Lower leg skin (tissue), 3 donors: ENCODE measurements at regions not wholly inside any gene's neighbourhood (a gene's known extent, or its start where the extent isn't known, plus 50 kb on each side); places are given as distances from the start of the nearest gene placed in this dataset.
"Not testable (repeated sequence)": the region's sequence is repeated elsewhere in the genome, so short reads cannot be mapped to it uniquely, and the experiment has no call there.

Experiments
- DNase-seq, 2 donors: peaks; one replicate each; pipeline ENCODE4 v3.0.0-alpha.2; 2019; ENCODE audit warnings: low spot score in 2 of 2
- H3K4me3 ChIP-seq: fragments of 200-600 bp; sonication (generic); 2 replicates; pipeline ENCODE4 v1.5.1; 2017; ENCODE audit warnings: mild to moderate bottlenecking, low read depth; ENCODE audit not compliant: poor library complexity, severe bottlenecking
- WGBS, 2 donors: methylation state at CpG; one replicate each; pipeline ENCODE4 v1.1.5; 2018; 5-methylcytosine and 5-hydroxymethylcytosine counted together
- intact Hi-C: fragments of 100-400 bp; cut with DNase I; formaldehyde crosslinking; loops from one replicate; pipeline ENCODE4 v1.15.0; 2023; ENCODE audit warnings: low total_unique reads

GRCh38 chr22:11561744-11562143 lies 3966.2 kb upstream of the OR11H1 start:
- peak in 1 of 2 donors; percentile 85 for DNase-seq
- H3K4me3 ChIP-seq, intact Hi-C loops: not testable (repeated sequence)
- 64 to 74% methylated on average over 17 of the region's 17 CpGs for WGBS, 2 donors

- WGBS, 2 donors = 72 to 77% methylated on average over 11 of the region's 11 CpGs
- H3K4me3 ChIP-seq = not testable (repeated sequence)
Observed at GRCh38 chr22:11568837-11569563, 3959.0 kb upstream of the OR11H1 start.

GRCh38 chr22:11569564-11569940 lies 3958.4 kb upstream of the OR11H1 start:
- DNase-seq = peak in 1 of 2 donors; percentile 83
- H3K4me3 ChIP-seq, intact Hi-C loops: not testable (repeated sequence)
- WGBS, 2 donors = 66 to 67% methylated on average over 5 of the region's 5 CpGs

More at GRCh38 chr22:11568837-11569563, 3959.0 kb upstream of the OR11H1 start:
- peak in 1 of 2 donors; percentile 83 for DNase-seq
- intact Hi-C loops = not testable (repeated sequence)

- H3K4me3 ChIP-seq, intact Hi-C loops: not testable (repeated sequence)
- peak in 1 of 2 donors; percentile 81 for DNase-seq
- 60 to 81% methylated on average over 6 of the region's 6 CpGs for WGBS, 2 donors
Observed at GRCh38 chr22:11573154-11573553, 3954.8 kb upstream of the OR11H1 start.

GRCh38 chr22:11574231-11574630 lies 3953.8 kb upstream of the OR11H1 start:
- H3K4me3 ChIP-seq, intact Hi-C loops: not testable (repeated sequence)
- 75 to 78% methylated on average over 14 of the region's 14 CpGs for WGBS, 2 donors
- DNase-seq = peak in 1 of 2 donors; percentile 83

- intact Hi-C loops, H3K4me3 ChIP-seq: not testable (repeated sequence)
- DNase-seq = peak in 1 of 2 donors; percentile 84
- 47 to 55% methylated on average over 4 of the region's 4 CpGs for WGBS, 2 donors
Observed at GRCh38 chr22:11574659-11575058, 3953.3 kb upstream of the OR11H1 start.

- 67 to 71% methylated on average over 9 of the region's 9 CpGs for WGBS, 2 donors
- intact Hi-C loops, H3K4me3 ChIP-seq: not testable (repeated sequence)
- DNase-seq = peak in 1 of 2 donors; percentile 71
Observed at GRCh38 chr22:11576740-11577139, 3951.3 kb upstream of the OR11H1 start.

- WGBS, 2 donors = 56 to 61% methylated on average over 8 of the region's 8 CpGs
- peak in 1 of 2 donors; percentile 80 for DNase-seq
- H3K4me3 ChIP-seq, intact Hi-C loops: not testable (repeated sequence)
Observed at GRCh38 chr22:11578115-11578514, 3949.9 kb upstream of the OR11H1 start.

- DNase-seq = peak in 1 of 2 donors; percentile 76
- intact Hi-C loops, H3K4me3 ChIP-seq: not testable (repeated sequence)
- 41 to 42% methylated on average over 3 of the region's 3 CpGs for WGBS, 2 donors
Observed at GRCh38 chr22:11578551-11578950, 3949.4 kb upstream of the OR11H1 start.

- intact Hi-C loops, DNase-seq, H3K4me3 ChIP-seq: not testable (repeated sequence)
- WGBS, 2 donors = 39 to 51% methylated on average over 4 of the region's 4 CpGs
Observed at GRCh38 chr22:11582048-11582447, 3945.9 kb upstream of the OR11H1 start.

GRCh38 chr22:11584231-11584630 lies 3943.8 kb upstream of the OR11H1 start:
- 24 to 38% methylated on average over 4 of the region's 4 CpGs for WGBS, 2 donors
- H3K4me3 ChIP-seq, intact Hi-C loops: not testable (repeated sequence)
- peak in 1 of 2 donors; percentile 82 for DNase-seq

GRCh38 chr22:11594552-11594951 lies 3933.4 kb upstream of the OR11H1 start:
- H3K4me3 ChIP-seq, intact Hi-C loops: not testable (repeated sequence)
- WGBS, 2 donors = 59 to 74% methylated on average over 4 of the region's 4 CpGs
- peak in 1 of 2 donors; percentile 70 for DNase-seq

- H3K4me3 ChIP-seq, intact Hi-C loops: not testable (repeated sequence)
- 82 to 85% methylated on average over 33 of the region's 33 CpGs for WGBS, 2 donors
- peak in 1 of 2 donors; percentile 86 for DNase-seq
Observed at GRCh38 chr22:11597666-11598358, 3930.2 kb upstream of the OR11H1 start.
